ENCODE measurements at regions not wholly inside any gene's neighbourhood (a gene's known extent, or its start where the extent isn't known, plus 50 kb on each side); places are given as distances from the start of the nearest gene placed in this dataset.

GRCh38 chr2:120974950-120975349 is 239.3 kb downstream of the GLI2 start:
- Histone ChIP-seq H3K27ac (ENCODE audit: low read depth, low read length) (no peak overlapping the region), H3K9me3 (ENCODE audit: control insufficient read depth in 1 of 2, insufficient read depth in 1 of 2, low read depth in 1 of 2, low read length in 2 of 2) (no peaks in the 10 kb centered on the region), H3K36me3 (ENCODE audit: control insufficient read depth in 1 of 2, insufficient read depth in 2 of 2, low read length in 2 of 2) (no peaks in the 10 kb centered on the region), H3K9me2 (ENCODE audit: insufficient read depth) (no peaks in the 10 kb centered on the region), H2AFZ (ENCODE audit: low read depth, low read length, poor library complexity, severe bottlenecking) (no peak overlapping the region), H3K9ac (ENCODE audit: low read length) (no peak overlapping the region), H3K4me3 (replicated peaks in 1 of 2; ENCODE audit: low read depth in 1 of 2, low read length in 2 of 2) (no peak overlapping the region), H3K4me1 (ENCODE audit: control insufficient read depth in 1 of 2, insufficient read depth in 2 of 2, low read length in 2 of 2) (peaks cover 0 to 7% of the 10 kb centered on the region in 2 experiments; a peak in 2 of 4 replicates), H3K79me2 (ENCODE audit: insufficient read depth, low read length) (no peaks in the 10 kb centered on the region), H3K4me2 (ENCODE audit: low read length) (no peak overlapping the region), H4K20me1 (ENCODE audit: insufficient read depth) (no peaks in the 10 kb centered on the region), H3K27me3 (ENCODE audit: insufficient read depth, low read length) (no peaks in the 10 kb centered on the region)
- ATAC-seq (no peak), DNase-seq (ENCODE audit: low read depth, low spot score) (no peak)
- no TSS peak for BruUV-seq (replicated peaks)
- ChIA-PET RAD21 (ENCODE audit: low non-redundant PET in 1 of 2, low total read pairs in 2 of 2, uncharacterized antibody in 2 of 2, unreplicated experiment in 2 of 2) (no interaction called here), CTCF (no interaction called here), POLR2A (no interaction called here)
- TF ChIP-seq TCF7L2 (IDR thresholded peaks at IDR 0.05; ENCODE audit: borderline replicate concordance, extremely low read depth, insufficient read depth, insufficient read length) (no peak), ATF3 (IDR thresholded peaks at IDR 0.05) (no peak), EGR1 (IDR thresholded peaks at IDR 0.05; ENCODE audit: low read depth) (no peak), JUND (IDR thresholded peaks at IDR 0.05) (no peak), EZH2 (IDR thresholded peaks at IDR 0.05) (no peak), REST (IDR thresholded peaks at IDR 0.05; ENCODE audit: low read depth) (no peak), CEBPB (IDR thresholded peaks at IDR 0.05; ENCODE audit: low read depth) (no peak), ZFX (IDR thresholded peaks at IDR 0.05) (no peak), ZNF274 (IDR thresholded peaks at IDR 0.05; ENCODE audit: low read depth, low read length) (no peak), EZH2phosphoT487 (IDR thresholded peaks at IDR 0.05; ENCODE audit: borderline replicate concordance) (no peak), SP1 (IDR thresholded peaks at IDR 0.05; ENCODE audit: low read depth) (no peak), ZBTB33 (IDR thresholded peaks at IDR 0.05; ENCODE audit: extremely low read depth, insufficient replicate concordance, low read length) (no peak), RAD21 (IDR thresholded peaks at IDR 0.05; ENCODE audit: low read depth) (no peak)
- intact Hi-C loops (cut with micrococcal nuclease): no loop called here
